HEK293 (cell line): ENCODE measurements at regions not wholly inside any gene's neighbourhood (a gene's known extent, or its start where the extent isn't known, plus 50 kb on each side); places are given as distances from the start of the nearest gene placed in this dataset.

ENCODE experiments used
- CTCF ChIP-seq: fragments of 450-650 bp; formaldehyde crosslinking; IDR thresholded peaks from 2 replicates; pipeline ENCODE4 v1.5.1; 2016; ENCODE audit warnings: missing biosample characterization, missing genetic modification characterization
- SP2 ChIP-seq: fragments of 450-650 bp; formaldehyde crosslinking; IDR thresholded peaks from 2 replicates; pipeline ENCODE4 v1.5.1; 2016; ENCODE audit warnings: missing biosample characterization, missing genetic modification characterization
- ZNF433 ChIP-seq: fragments of 450-650 bp; formaldehyde crosslinking; IDR thresholded peaks from 2 replicates; pipeline ENCODE4 v1.5.1; 2016; ENCODE audit warnings: missing biosample characterization, missing genetic modification characterization, low read depth

GRCh38 chr10:125256026-125256425 lies 95.7 kb upstream of the CTBP2 start:
- TF ChIP-seq CTCF (tag by site-specific recombination) (no peak), ZNF433 (tag by site-specific recombination) (no peak), SP2 (tag by site-specific recombination) (no peak)
